ENCODE measurements at regions not wholly inside any gene's neighbourhood (a gene's known extent, or its start where the extent isn't known, plus 50 kb on each side); places are given as distances from the start of the nearest gene placed in this dataset.

DNA sequence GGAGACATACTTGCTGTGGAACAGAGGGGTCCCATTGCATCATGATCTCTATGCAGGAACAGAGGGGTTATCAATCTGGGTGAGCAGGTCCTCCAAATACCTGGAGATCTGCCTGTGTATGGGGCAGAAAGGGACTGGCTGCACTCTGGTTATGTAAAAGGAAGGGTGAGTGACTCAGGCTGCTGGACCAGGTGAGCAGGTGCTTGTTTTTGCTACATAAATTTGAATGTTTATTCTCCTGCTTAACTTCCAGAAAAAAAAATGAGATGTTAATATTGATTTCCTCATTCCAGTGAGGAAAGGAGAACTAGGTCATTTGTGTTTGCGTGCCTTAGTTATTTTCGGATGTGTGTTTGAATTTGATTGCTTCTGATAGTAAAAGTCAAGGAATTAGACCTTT lies 225.8 kb upstream of the TRAM1L1 start:
- DNase-seq (ENCODE audit: low spot score): no peak
- TF ChIP-seq, protein P1, sequence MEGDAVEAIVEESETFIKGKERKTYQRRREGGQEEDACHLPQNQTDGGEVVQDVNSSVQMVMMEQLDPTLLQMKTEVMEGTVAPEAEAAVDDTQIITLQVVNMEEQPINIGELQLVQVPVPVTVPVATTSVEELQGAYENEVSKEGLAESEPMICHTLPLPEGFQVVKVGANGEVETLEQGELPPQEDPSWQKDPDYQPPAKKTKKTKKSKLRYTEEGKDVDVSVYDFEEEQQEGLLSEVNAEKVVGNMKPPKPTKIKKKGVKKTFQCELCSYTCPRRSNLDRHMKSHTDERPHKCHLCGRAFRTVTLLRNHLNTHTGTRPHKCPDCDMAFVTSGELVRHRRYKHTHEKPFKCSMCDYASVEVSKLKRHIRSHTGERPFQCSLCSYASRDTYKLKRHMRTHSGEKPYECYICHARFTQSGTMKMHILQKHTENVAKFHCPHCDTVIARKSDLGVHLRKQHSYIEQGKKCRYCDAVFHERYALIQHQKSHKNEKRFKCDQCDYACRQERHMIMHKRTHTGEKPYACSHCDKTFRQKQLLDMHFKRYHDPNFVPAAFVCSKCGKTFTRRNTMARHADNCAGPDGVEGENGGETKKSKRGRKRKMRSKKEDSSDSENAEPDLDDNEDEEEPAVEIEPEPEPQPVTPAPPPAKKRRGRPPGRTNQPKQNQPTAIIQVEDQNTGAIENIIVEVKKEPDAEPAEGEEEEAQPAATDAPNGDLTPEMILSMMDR (IDR thresholded peaks at IDR 0.05; ENCODE audit: borderline replicate concordance, control extremely low read depth, extremely low read depth, insufficient read depth, missing control alignments): no peak
- in situ Hi-C loops (cut with MboI; ENCODE audit: low sequenced_read_pairs, unreplicated experiment): no loop called here

DNA sequence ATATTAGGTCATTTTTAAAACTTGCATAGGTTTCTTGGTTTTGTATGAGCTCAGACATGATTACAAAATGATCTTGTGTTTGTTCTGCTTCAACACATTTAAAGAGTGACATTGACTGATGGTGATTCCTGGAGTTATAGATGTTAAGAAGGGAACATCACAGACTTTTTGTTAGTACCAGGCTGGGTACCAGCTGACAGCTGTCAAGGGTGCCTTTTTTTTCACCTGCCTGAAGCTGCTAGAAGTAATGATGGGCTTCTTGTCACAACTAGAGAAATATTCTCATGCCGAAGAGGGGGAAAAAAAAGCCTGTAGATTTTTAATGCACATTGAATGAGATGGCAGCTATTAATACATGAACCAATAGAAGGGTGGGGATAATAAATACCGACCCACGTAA lies 226.6 kb upstream of the TRAM1L1 start:
- DNase-seq (ENCODE audit: low spot score): no peak
- TF ChIP-seq, protein P1 (IDR thresholded peaks at IDR 0.05; ENCODE audit: borderline replicate concordance, control extremely low read depth, extremely low read depth, insufficient read depth, missing control alignments): no peak
- in situ Hi-C loops (cut with MboI; ENCODE audit: low sequenced_read_pairs, unreplicated experiment): no loop called here

DNA sequence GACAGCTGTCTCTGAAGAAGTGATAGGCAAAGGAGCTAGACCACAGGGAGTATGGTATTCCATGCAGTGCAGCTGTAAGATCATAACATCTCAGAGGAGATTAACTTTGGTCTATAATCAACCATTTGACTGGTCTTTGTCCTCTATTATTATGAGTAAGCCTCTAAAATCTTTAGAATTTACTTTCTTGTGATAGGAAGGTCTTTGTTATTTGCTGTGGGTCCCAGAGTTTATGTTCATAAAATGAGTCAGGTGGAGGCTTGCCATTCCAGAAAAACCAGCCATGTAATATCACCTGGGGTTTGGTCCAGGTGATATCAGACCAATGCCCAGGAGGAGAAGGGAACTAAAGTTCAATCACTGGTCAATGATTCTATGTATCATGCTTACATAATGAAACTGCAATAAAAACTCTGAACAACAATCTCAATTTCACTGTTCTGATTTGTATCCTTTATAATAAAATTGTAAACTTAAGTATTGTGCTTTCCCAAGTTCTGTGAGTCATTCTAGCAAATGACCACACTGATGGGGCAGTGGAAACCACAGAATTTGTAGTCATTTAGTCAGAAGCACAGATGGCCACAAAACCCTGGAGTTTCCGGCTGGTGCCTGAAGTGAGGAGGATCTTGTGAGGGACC lies 239.6 kb upstream of the TRAM1L1 start:
- in situ Hi-C loops (cut with MboI; ENCODE audit: low sequenced_read_pairs, unreplicated experiment): no loop called here
- TF ChIP-seq, protein P1 (IDR thresholded peaks at IDR 0.05; ENCODE audit: borderline replicate concordance, control extremely low read depth, extremely low read depth, insufficient read depth, missing control alignments): no peak
- DNase-seq (ENCODE audit: low spot score): no peak

DNA sequence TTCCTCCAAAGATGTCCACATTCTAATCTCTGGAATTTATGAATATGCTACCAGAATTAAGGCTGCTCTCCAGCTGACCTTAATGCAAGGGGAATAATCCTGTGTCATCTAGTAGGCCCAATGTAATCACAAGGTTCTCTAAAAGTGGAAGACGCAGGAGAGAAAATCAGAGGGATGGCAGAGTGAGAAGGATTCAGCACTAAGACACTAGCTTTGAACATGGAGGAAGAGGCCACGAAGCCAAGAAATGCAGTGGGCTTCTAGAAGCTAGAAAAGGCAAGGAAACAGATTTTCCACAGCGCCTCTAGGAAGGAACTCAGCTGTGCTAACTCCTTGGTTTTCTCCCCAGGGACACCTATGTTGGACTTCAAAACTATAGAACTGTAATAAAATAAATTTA lies 240.7 kb upstream of the TRAM1L1 start:
- DNase-seq (ENCODE audit: low spot score): no peak
- TF ChIP-seq, protein P1 (IDR thresholded peaks at IDR 0.05; ENCODE audit: borderline replicate concordance, control extremely low read depth, extremely low read depth, insufficient read depth, missing control alignments): no peak
- in situ Hi-C loops (cut with MboI; ENCODE audit: low sequenced_read_pairs, unreplicated experiment): no loop called here

DNA sequence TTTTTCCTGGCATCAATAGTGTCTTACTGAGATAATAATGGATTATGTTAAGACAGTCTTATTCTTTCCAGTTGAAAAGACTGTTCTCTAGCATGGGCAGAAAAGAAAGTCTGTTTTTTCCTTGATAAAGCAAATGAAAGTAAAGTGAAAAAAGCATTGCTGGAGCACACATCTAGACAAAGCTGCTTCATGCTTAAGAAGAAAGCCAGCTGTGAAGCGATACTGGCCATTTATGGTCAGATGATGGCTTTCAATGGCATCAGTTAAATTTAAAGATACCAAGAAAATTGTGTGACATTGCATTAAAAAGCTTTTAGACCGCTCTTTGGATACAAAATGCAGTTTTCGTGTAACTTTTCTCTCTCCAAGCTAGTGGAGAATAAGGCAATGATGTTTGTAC lies 242.1 kb upstream of the TRAM1L1 start:
- DNase-seq (ENCODE audit: low spot score): no peak
- TF ChIP-seq, protein P1 (IDR thresholded peaks at IDR 0.05; ENCODE audit: borderline replicate concordance, control extremely low read depth, extremely low read depth, insufficient read depth, missing control alignments): no peak
- in situ Hi-C loops (cut with MboI; ENCODE audit: low sequenced_read_pairs, unreplicated experiment): no loop called here

DNA sequence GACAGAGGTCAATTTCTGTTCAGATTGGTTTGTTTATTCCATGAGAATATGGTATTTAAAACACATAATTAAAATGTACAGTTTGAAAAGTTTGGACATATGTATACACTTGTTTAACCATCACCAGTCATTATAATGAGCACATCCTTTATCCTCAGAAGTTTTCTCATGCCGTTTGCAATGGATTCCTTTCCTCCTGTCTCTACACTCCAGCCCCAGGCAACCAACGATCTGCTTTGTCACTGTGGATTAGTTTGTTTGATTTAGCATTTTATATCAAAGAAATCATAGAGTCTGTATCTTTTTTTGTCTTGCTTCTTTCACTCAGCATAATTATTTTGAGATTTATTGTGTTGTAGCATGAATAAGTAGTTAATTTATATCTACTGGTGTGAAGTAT lies 243.0 kb upstream of the TRAM1L1 start:
- in situ Hi-C loops (cut with MboI; ENCODE audit: low sequenced_read_pairs, unreplicated experiment): no loop called here
- DNase-seq (ENCODE audit: low spot score): no peak
- TF ChIP-seq, protein P1 (IDR thresholded peaks at IDR 0.05; ENCODE audit: borderline replicate concordance, control extremely low read depth, extremely low read depth, insufficient read depth, missing control alignments): no peak
